Fibroblast of lung (primary cell): ENCODE measurements at regions not wholly inside any gene's neighbourhood (a gene's known extent, or its start where the extent isn't known, plus 50 kb on each side); places are given as distances from the start of the nearest gene placed in this dataset.

Source experiments
- DNase-seq, 2 donors: peaks; one replicate each; pipeline versions ENCODE4 v3.0.0 to v3.0.0-alpha.2; 2010; ENCODE audit warnings: low read depth in 2 of 2
- H2AFZ ChIP-seq: 2 replicates; pipeline ENCODE4 v1.5.1; 2012; ENCODE audit warnings: low read length, control low read depth, inconsistent platforms
- H3K27ac ChIP-seq: 2 replicates; pipeline ENCODE4 v1.5.1; 2011; ENCODE audit warnings: low read length, control low read depth; ENCODE audit not compliant: insufficient read depth
- H3K27me3 ChIP-seq: 2 replicates; pipeline ENCODE4 v1.5.1; 2011; ENCODE audit warnings: mild to moderate bottlenecking, low read length; ENCODE audit not compliant: control insufficient read depth, insufficient read depth
- H3K36me3 ChIP-seq: 2 replicates; pipeline ENCODE4 v1.5.1; 2011; ENCODE audit warnings: low read length; ENCODE audit not compliant: control insufficient read depth, insufficient read depth
- H3K4me1 ChIP-seq: 2 replicates; pipeline ENCODE4 v1.5.1; 2011; ENCODE audit warnings: low read length; ENCODE audit not compliant: control insufficient read depth, insufficient read depth; ENCODE audit errors: extremely low read depth
- H3K4me2 ChIP-seq: 2 replicates; pipeline ENCODE4 v1.5.1; 2011; ENCODE audit warnings: low read length, control low read depth; ENCODE audit not compliant: insufficient read depth; ENCODE audit errors: extremely low read depth
- H3K4me3 ChIP-seq, 4 experiments: fragments of 200-600 bp in 1 of 4; sonication (generic) in 1 of 4; replicated peaks in 1 of 4; 2 replicates each; pipeline ENCODE4 v1.5.1; 2011 to 2016; ENCODE audit warnings: low read length in 4 of 4, low read depth in 3 of 4, mild to moderate bottlenecking in 3 of 4, control low read depth in 2 of 4, inconsistent platforms in 1 of 4, mixed read lengths in 1 of 4; ENCODE audit not compliant: insufficient read depth in 1 of 4; ENCODE audit errors: control extremely low read depth in 1 of 4
- H3K79me2 ChIP-seq: 2 replicates; pipeline ENCODE4 v1.5.1; 2012; ENCODE audit warnings: mild to moderate bottlenecking, low read length, inconsistent platforms; ENCODE audit not compliant: control insufficient read depth, insufficient read depth
- H3K9ac ChIP-seq: 2 replicates; pipeline ENCODE4 v1.5.1; 2011; ENCODE audit warnings: mild to moderate bottlenecking, low read length, control low read depth; ENCODE audit not compliant: insufficient read depth
- H3K9me3 ChIP-seq: 2 replicates; pipeline ENCODE4 v1.5.1; 2012; ENCODE audit warnings: low read depth, low read length; ENCODE audit not compliant: control insufficient read depth, insufficient read depth
- H4K20me1 ChIP-seq: 2 replicates; pipeline ENCODE4 v1.5.1; 2011; ENCODE audit warnings: low read length; ENCODE audit not compliant: control insufficient read depth, insufficient read depth; ENCODE audit errors: extremely low read depth
- EZH2 ChIP-seq: IDR thresholded peaks from 2 replicates; pipeline ENCODE4 v1.5.1; 2012; ENCODE audit warnings: low read length, control low read depth, mild to moderate bottlenecking; ENCODE audit errors: missing control alignments
- TF ChIP-seq, protein P1 (sequence below), 2 donors: IDR thresholded peaks in 1 of 2; conservative IDR thresholded peaks in 1 of 2; 1 replicate in 1 of 2; 2 replicates in 1 of 2; pipeline ENCODE4 v1.5.1; 2011 to 2012; ENCODE audit warnings: low read length in 2 of 2, control low read depth in 1 of 2, inconsistent platforms in 1 of 2, low read depth in 1 of 2, mild to moderate bottlenecking in 1 of 2

DNA sequence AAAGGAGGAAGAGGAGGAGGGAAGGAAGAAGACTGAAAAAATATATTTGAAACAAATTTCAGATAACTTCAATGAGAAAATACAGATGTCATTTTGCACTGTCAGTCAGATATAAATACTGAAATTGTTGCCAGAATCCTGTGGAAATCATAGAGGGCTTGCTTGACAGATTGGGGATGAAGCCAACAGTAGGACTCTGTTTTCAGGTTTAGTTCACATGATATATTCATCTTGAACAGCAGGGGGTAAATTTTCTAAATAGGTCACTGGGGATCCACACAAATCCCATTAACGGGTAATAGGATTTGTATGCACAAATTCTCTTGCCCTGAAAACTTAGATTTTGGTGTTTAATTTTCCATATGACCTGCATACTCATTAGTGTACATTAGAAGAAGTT, 103.3 kb upstream of the PCDH18 start:
- Histone ChIP-seq H3K27ac (no peak overlapping the region), H3K27me3 (no peaks in the 10 kb centered on the region), H3K9ac (no peak overlapping the region), H4K20me1 (no peaks in the 10 kb centered on the region), H3K4me1 (no peaks in the 10 kb centered on the region), H3K4me2 (peak overlapping the region; percentile 41), H2AFZ (no peak overlapping the region), H3K9me3 (no peaks in the 10 kb centered on the region), H3K79me2 (no peaks in the 10 kb centered on the region), H3K4me3 (no peak overlapping the region), H3K36me3 (no peaks in the 10 kb centered on the region)
- peak in 1 of 2 donors; percentile 63 for DNase-seq
- TF ChIP-seq, protein P1, sequence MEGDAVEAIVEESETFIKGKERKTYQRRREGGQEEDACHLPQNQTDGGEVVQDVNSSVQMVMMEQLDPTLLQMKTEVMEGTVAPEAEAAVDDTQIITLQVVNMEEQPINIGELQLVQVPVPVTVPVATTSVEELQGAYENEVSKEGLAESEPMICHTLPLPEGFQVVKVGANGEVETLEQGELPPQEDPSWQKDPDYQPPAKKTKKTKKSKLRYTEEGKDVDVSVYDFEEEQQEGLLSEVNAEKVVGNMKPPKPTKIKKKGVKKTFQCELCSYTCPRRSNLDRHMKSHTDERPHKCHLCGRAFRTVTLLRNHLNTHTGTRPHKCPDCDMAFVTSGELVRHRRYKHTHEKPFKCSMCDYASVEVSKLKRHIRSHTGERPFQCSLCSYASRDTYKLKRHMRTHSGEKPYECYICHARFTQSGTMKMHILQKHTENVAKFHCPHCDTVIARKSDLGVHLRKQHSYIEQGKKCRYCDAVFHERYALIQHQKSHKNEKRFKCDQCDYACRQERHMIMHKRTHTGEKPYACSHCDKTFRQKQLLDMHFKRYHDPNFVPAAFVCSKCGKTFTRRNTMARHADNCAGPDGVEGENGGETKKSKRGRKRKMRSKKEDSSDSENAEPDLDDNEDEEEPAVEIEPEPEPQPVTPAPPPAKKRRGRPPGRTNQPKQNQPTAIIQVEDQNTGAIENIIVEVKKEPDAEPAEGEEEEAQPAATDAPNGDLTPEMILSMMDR (conservative IDR thresholded peaks at IDR 0.05 in 1 of 2, IDR thresholded peaks at IDR 0.05 in 1 of 2; ENCODE audit: low read depth in 1 of 2, low read length in 2 of 2), result no peak
- TF ChIP-seq EZH2, result no peak

DNA sequence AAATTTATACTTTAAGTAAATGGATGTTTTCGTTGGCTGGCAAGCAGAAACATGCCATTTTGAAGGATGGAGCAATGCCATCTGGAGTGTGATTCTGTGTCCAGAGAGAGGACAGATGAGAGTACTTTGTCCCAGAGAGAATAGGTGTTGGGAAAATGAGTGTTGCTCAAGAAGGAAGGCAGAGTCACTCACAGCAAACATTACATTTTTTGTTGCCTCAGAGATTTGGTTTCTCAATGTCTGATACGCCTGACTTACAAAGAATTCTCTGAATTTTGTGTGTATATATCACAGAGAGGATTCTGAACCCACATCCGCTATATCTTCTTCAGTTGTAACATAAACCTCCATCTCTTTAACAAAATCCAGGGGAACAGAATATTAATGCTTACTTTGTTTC, 102.8 kb upstream of the PCDH18 start:
- Histone ChIP-seq H4K20me1 (no peaks in the 10 kb centered on the region), H3K4me1 (no peaks in the 10 kb centered on the region), H3K27ac (no peak overlapping the region), H3K4me3 (no peak overlapping the region), H3K9ac (no peak overlapping the region), H3K36me3 (no peaks in the 10 kb centered on the region), H3K79me2 (no peaks in the 10 kb centered on the region), H2AFZ (no peak overlapping the region), H3K9me3 (no peaks in the 10 kb centered on the region), H3K4me2 (peak overlapping the region; percentile 41), H3K27me3 (no peaks in the 10 kb centered on the region)
- peak in 1 of 2 donors; percentile 93 for DNase-seq
- TF ChIP-seq EZH2, result no peak
- TF ChIP-seq, protein P1 (conservative IDR thresholded peaks at IDR 0.05 in 1 of 2, IDR thresholded peaks at IDR 0.05 in 1 of 2; ENCODE audit: low read depth in 1 of 2, low read length in 2 of 2), result no peak

DNA sequence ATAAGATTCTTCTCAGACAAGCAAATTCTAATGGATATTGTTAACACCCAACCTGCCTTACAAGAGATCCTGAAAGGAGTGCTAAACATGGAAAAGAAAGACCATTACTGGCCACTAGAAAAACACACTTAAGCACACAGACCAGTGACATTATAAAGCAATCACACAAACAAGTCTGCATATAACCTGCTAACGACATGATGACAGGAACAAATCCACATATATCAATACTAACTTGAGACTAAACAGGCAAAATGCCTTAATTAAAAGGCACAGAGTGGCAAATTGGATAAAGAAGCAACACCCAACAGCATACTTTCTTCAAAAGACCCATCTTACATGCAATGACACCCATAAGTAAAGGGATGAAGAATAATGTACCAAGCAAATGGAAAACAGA, 100.5 kb upstream of the PCDH18 start:
- Histone ChIP-seq H3K36me3 (no peaks in the 10 kb centered on the region), H3K27ac (no peak overlapping the region), H3K4me1 (no peaks in the 10 kb centered on the region), H2AFZ (no peak overlapping the region), H3K79me2 (no peaks in the 10 kb centered on the region), H4K20me1 (no peaks in the 10 kb centered on the region), H3K27me3 (no peaks in the 10 kb centered on the region), H3K9ac (no peak overlapping the region), H3K4me3 (no peak overlapping the region), H3K9me3 (no peaks in the 10 kb centered on the region), H3K4me2 (no peak overlapping the region)
- no peak for DNase-seq
- TF ChIP-seq, protein P1 (conservative IDR thresholded peaks at IDR 0.05 in 1 of 2, IDR thresholded peaks at IDR 0.05 in 1 of 2; ENCODE audit: low read depth in 1 of 2, low read length in 2 of 2), result no peak
- TF ChIP-seq EZH2, result no peak
